ENCODE measurements at regions not wholly inside any gene's neighbourhood (a gene's known extent, or its start where the extent isn't known, plus 50 kb on each side); places are given as distances from the start of the nearest gene placed in this dataset.

DNA sequence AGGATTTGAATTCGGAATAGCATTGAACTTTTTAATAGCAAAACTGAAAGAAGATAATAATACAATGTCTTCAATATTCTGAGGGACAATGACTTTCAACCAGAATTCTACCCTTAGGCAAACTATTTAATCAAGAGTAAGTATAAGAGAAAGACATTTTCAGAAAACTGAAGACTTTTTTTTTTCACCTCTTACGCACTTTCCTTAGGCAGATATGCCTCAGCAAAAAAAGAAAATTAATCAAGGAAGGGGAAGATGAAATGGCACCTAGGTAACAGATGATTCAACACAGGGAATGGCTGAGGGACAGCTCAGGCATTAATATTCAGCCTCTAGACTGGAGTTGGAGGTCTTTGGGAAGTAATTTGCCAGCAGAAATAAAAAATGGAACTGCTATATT lies 184.9 kb downstream of the URB2 start:
- TF ChIP-seq EZH2 (IDR thresholded peaks at IDR 0.05; ENCODE audit: insufficient read depth, poor library complexity, severe bottlenecking) (no peak), EZH2phosphoT487 (IDR thresholded peaks at IDR 0.05; ENCODE audit: insufficient read depth, low read depth) (no peak)

All from GM23248 (cell line).